Heart left ventricle (tissue), 16 donors: ENCODE measurements at regions not wholly inside any gene's neighbourhood (a gene's known extent, or its start where the extent isn't known, plus 50 kb on each side); places are given as distances from the start of the nearest gene placed in this dataset.

Source experiments
- ATAC-seq, 4 donors: fragments of 200-7000 bp; cut with Tn5 transposase; one replicate each; pipeline ENCODE4 v1.9.1; 2020 to 2022; ENCODE audit warnings: moderate library complexity in 4 of 4, mild to moderate bottlenecking in 3 of 4, moderate number of reproducible peaks in 1 of 4
- DNase-seq, 5 donors: peaks; one replicate each; pipeline ENCODE4 v3.0.0-alpha.2; 2020
- H3K27ac ChIP-seq, 12 donors: fragments of 200-600 bp; sonication (generic) in 4 of 12; one replicate each; pipeline versions ENCODE4 v1.5.0 to v1.8.0; 2016 to 2022; ENCODE audit warnings: mild to moderate bottlenecking in 2 of 12
- H3K27me3 ChIP-seq, 9 donors: fragments of 200-600 bp; sonication (generic) in 2 of 9; one replicate each; pipeline versions ENCODE4 v1.5.1 to v1.8.0; 2016 to 2022; ENCODE audit warnings: mild to moderate bottlenecking in 3 of 9
- H3K36me3 ChIP-seq, 9 donors: fragments of 200-600 bp; sonication (generic) in 2 of 9; one replicate each; pipeline versions ENCODE4 v1.5.0 to v1.8.0; 2018 to 2022; ENCODE audit warnings: mild to moderate bottlenecking in 2 of 9
- H3K4me1 ChIP-seq, 12 donors: fragments of 200-600 bp; sonication (generic) in 4 of 12; one replicate each; pipeline versions ENCODE4 v1.5.0 to v1.8.0; 2016 to 2022; ENCODE audit warnings: mild to moderate bottlenecking in 3 of 12
- H3K4me3 ChIP-seq, 12 donors: fragments of 200-600 bp; sonication (generic) in 4 of 12; one replicate each; pipeline versions ENCODE4 v1.5.0 to v1.8.0; 2017 to 2022; ENCODE audit warnings: mild to moderate bottlenecking in 9 of 12, moderate library complexity in 4 of 12
- H3K9me3 ChIP-seq, 12 donors: fragments of 200-600 bp; sonication (generic) in 4 of 12; one replicate each; pipeline versions ENCODE4 v1.5.0 to v1.8.0; 2016 to 2022; ENCODE audit warnings: mild to moderate bottlenecking in 1 of 12
- POLR2A ChIP-seq, 2 donors: fragments of 450-650 bp; IDR thresholded peaks; one replicate each; pipeline ENCODE4 v1.6.1; 2017; ENCODE audit warnings: antibody characterized with exemption in 2 of 2, mild to moderate bottlenecking in 2 of 2, moderate library complexity in 2 of 2
- WGBS, 4 donors: extraction: QIAGEN DNeasy Blood & Tissue Kit in 2 of 4; methylation state at CpG; one replicate each; pipeline versions ENCODE4 v1.1.5 to v1.1.7; 2013 to 2018; 5-methylcytosine and 5-hydroxymethylcytosine counted together
- intact Hi-C, 10 donors: fragments of 100-400 bp; cut with DNase I; formaldehyde crosslinking; loops; one replicate each; pipeline versions ENCODE4 v1.11.1 to v1.14.2; 2022
- TF ChIP-seq, protein P1 (sequence below), 12 donors: fragments of 200-600 bp; sonication (generic) in 4 of 12; IDR thresholded peaks; one replicate each; pipeline versions ENCODE4 v1.5.0 to v1.8.0; 2018 to 2022; ENCODE audit warnings: antibody characterized with exemption in 12 of 12, mild to moderate bottlenecking in 5 of 12
- donor health status: ischemic (EF 13 %, LVEDD 7.1; RV severe dilation, severe dysfunction).
- donor health status: healthy with polysubstance abuse.
- donor health status: DM: no; HTN: yes; CAD: no.
- donor health status: DM: no; HTN: no; CAD: no.
- donor health status: ischemic (EF 25% LVEDD 6.9; RV normal size, moderate dysfunction).
- donor health status: ischemic (EF 25% LVEDD 5.7; RV mildly dilated, moderate dysfunction).
- donor health status: healthy.
- donor health status: DM: yes; HTN: yes; CAD: no.
- donor health status: ischemic (EF 35%, LVEDD 5.7; RV mildly dilated, moderate dysfunction).
- donor health status: nonischemic (EF 11% LVEDD 7.7; RV severe dilation, severe dysfunction).
- donor health status: DM: yes; HTN: yes; CAD: no.
- donor health status: PGD.
- donor health status: ischemic (EF 29% LVEDD 5.4; RV normal size, mild dysfunction).
- donor health status: nonischemic (EF 23%, LVEDD 6.1; RV moderate dilation, normal function).

DNA sequence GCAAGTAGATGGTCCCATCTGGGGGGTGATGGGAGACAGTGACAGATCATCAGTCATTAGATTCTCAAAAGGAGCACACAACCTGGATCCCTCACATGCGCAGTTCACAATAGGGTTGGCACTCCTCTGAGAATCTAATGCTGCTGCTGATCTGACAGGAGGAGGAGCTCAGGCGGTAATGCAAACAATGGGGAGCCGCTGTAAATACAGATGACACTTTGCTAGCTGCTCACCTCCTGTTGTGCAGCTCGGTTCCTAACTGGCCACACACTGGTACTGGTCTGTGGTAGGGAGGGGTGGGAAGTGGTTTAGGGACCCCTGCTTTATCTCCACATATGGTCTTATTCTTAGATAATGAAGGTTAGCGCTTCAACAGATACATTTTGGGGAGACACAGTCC is 506.6 kb downstream of the PLCL1 start:
- no peak overlapping the region for H3K4me3 ChIP-seq
- H3K27ac ChIP-seq, result no peak overlapping the region
- 84 to 90% (median 86%) methylated on average over 5 of the region's 5 CpGs for WGBS, 4 donors
- no peaks in the 10 kb centered on the region for H3K4me1 ChIP-seq
- no peak for ATAC-seq
- DNase-seq, result no peak
- TF ChIP-seq POLR2A (IDR thresholded peaks at IDR 0.05), result no peak
- TF ChIP-seq, protein P1, sequence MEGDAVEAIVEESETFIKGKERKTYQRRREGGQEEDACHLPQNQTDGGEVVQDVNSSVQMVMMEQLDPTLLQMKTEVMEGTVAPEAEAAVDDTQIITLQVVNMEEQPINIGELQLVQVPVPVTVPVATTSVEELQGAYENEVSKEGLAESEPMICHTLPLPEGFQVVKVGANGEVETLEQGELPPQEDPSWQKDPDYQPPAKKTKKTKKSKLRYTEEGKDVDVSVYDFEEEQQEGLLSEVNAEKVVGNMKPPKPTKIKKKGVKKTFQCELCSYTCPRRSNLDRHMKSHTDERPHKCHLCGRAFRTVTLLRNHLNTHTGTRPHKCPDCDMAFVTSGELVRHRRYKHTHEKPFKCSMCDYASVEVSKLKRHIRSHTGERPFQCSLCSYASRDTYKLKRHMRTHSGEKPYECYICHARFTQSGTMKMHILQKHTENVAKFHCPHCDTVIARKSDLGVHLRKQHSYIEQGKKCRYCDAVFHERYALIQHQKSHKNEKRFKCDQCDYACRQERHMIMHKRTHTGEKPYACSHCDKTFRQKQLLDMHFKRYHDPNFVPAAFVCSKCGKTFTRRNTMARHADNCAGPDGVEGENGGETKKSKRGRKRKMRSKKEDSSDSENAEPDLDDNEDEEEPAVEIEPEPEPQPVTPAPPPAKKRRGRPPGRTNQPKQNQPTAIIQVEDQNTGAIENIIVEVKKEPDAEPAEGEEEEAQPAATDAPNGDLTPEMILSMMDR (IDR thresholded peaks at IDR 0.05), result no peak
- peaks cover 0 to 42% (median 0%) of the 10 kb centered on the region in 9 donors for H3K27me3 ChIP-seq
- intact Hi-C loops, result loop anchor here (5.0 to 10.0 kb wide), 7 partner anchors 1174 to 1551 kb away; no protein-coding TSS in a partner anchor
- no peaks in the 10 kb centered on the region for H3K9me3 ChIP-seq
- H3K36me3 ChIP-seq, result no peaks in the 10 kb centered on the region

DNA sequence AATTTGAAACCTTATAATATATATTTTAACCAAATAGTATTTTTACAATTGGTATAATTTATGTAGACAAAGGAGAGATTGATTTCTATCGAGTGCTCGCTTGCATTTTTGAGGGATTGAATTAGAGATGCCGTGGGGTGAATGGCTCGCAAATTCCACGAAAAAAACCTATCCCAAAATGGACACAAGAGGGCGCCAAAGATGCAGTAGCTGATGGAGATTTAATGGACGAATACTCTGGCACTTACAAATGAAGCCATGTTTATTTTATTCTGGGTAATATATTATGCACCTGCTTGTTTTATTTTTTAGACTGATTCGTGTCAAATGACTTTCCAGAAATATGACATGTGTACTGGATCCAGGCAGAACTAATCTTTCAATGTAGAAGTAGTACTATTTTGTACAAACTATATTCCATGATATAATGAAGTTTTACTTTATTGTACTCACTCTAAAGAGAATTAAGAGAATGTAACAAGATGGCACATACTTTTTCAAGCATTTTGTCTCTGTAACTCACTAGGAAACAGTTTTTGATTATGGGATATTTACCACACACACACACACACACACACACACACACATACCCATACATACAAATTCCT is 505.4 kb downstream of the PLCL1 start:
- ATAC-seq, result no peak
- intact Hi-C loops, result loop anchor here (5.0 to 10.0 kb wide), 7 partner anchors 1175 to 1553 kb away; no protein-coding TSS in a partner anchor
- no peak overlapping the region for H3K4me3 ChIP-seq

GRCh38 chr2:198309081-198309480 is 504.7 kb downstream of the PLCL1 start:
- intact Hi-C loops, result no loop called here
- DNase-seq (no peak), ATAC-seq (no peak)
- 94 to 98% (median 96%) methylated on average over 1 of the region's 1 CpG for WGBS, 4 donors
- Histone ChIP-seq H3K27ac (no peak overlapping the region), H3K4me1 (no peaks in the 10 kb centered on the region), H3K9me3 (no peaks in the 10 kb centered on the region), H3K4me3 (no peak overlapping the region), H3K36me3 (no peaks in the 10 kb centered on the region), H3K27me3 (peaks cover 0 to 38% (median 0%) of the 10 kb centered on the region in 9 donors)
- no peak for TF ChIP-seq POLR2A (IDR thresholded peaks at IDR 0.05)
- TF ChIP-seq, protein P1 (IDR thresholded peaks at IDR 0.05), result no peak

More for the DNA sequence above, 505.4 kb downstream of the PLCL1 start:
- Histone ChIP-seq H3K9me3 (no peaks in the 10 kb centered on the region), H3K27me3 (peaks cover 0 to 35% (median 0%) of the 10 kb centered on the region in 9 donors), H3K4me1 (no peaks in the 10 kb centered on the region), H3K27ac (no peak overlapping the region), H3K36me3 (no peaks in the 10 kb centered on the region)
- TF ChIP-seq POLR2A (IDR thresholded peaks at IDR 0.05), result no peak
- TF ChIP-seq, protein P1 (IDR thresholded peaks at IDR 0.05), result peak; percentile 71 to 89 (median 82)
- DNase-seq, result no peak
- 5 to 11% (median 7%) methylated on average over 8 of the region's 8 CpGs for WGBS, 4 donors

- no peak for ATAC-seq
- peaks cover 0 to 30% (median 0%) of the 10 kb centered on the region in 9 donors for H3K27me3 ChIP-seq
These were observed 504.0 kb downstream of the PLCL1 start for GRCh38 chr2:198308368-198308767.

More at GRCh38 chr2:198308368-198308767, 504.0 kb downstream of the PLCL1 start:
- no peaks in the 10 kb centered on the region for H3K36me3 ChIP-seq
- H3K4me1 ChIP-seq, result no peaks in the 10 kb centered on the region
- no peak for DNase-seq
- no peak for TF ChIP-seq POLR2A (IDR thresholded peaks at IDR 0.05)
- TF ChIP-seq, protein P1 (IDR thresholded peaks at IDR 0.05), result no peak
- H3K4me3 ChIP-seq, result no peak overlapping the region
- no peaks in the 10 kb centered on the region for H3K9me3 ChIP-seq
- intact Hi-C loops, result no loop called here
- H3K27ac ChIP-seq, result no peak overlapping the region
- WGBS, 4 donors, result 79 to 87% (median 82%) methylated on average over 3 of the region's 3 CpGs
